NCI-H2227 treated with DMSO at 0.1 percent for 48 hours (cell line): ENCODE measurements at regions not wholly inside any gene's neighbourhood (a gene's known extent, or its start where the extent isn't known, plus 50 kb on each side); places are given as distances from the start of the nearest gene placed in this dataset.
"Not testable (repeated sequence)": the region's sequence is repeated elsewhere in the genome, so short reads cannot be mapped to it uniquely, and the experiment has no call there.

ENCODE experiments used
- DNase-seq: peaks from one replicate; lab custom pipeline; 2025; lab: John Stamatoyannopoulos, UW

- no peak for DNase-seq
Measured at GRCh38 chr7:25598765-25599164, 370.5 kb upstream of the NPVF start.

GRCh38 chr7:25600262-25600920 is 372.1 kb upstream of the NPVF start:
- DNase-seq: no peak

- not testable (repeated sequence) for DNase-seq
Measured at GRCh38 chr7:25602730-25603426, 374.6 kb upstream of the NPVF start.

GRCh38 chr7:25603427-25603740 is 375.1 kb upstream of the NPVF start:
- DNase-seq: not testable (repeated sequence)

- no peak for DNase-seq
Measured at GRCh38 chr7:25611196-25611595, 382.9 kb upstream of the NPVF start.

- no peak for DNase-seq
Measured at GRCh38 chr7:25613912-25614311, 385.6 kb upstream of the NPVF start.

- no peak for DNase-seq
Measured at GRCh38 chr7:25614415-25614814, 386.1 kb upstream of the NPVF start.

GRCh38 chr7:25615003-25615402 is 386.7 kb upstream of the NPVF start:
- DNase-seq: no peak

GRCh38 chr7:25615593-25615992 is 387.3 kb upstream of the NPVF start:
- no peak for DNase-seq

GRCh38 chr7:25617214-25617613 is 388.9 kb upstream of the NPVF start:
- DNase-seq: no peak

GRCh38 chr7:25617673-25618072 is 389.4 kb upstream of the NPVF start:
- DNase-seq: no peak

- DNase-seq: no peak
Measured at GRCh38 chr7:25619381-25619780, 391.1 kb upstream of the NPVF start.

GRCh38 chr7:25619963-25620799 is 391.9 kb upstream of the NPVF start:
- no peak for DNase-seq

GRCh38 chr7:25621993-25622392 is 393.7 kb upstream of the NPVF start:
- DNase-seq: no peak

GRCh38 chr7:25622695-25623094 is 394.4 kb upstream of the NPVF start:
- no peak for DNase-seq

- DNase-seq: no peak
Measured at GRCh38 chr7:25624051-25624450, 395.8 kb upstream of the NPVF start.

GRCh38 chr7:25624833-25625232 is 396.5 kb upstream of the NPVF start:
- DNase-seq: no peak

GRCh38 chr7:25625306-25625992 is 397.2 kb upstream of the NPVF start:
- DNase-seq: no peak

GRCh38 chr7:25626451-25627131 is 398.3 kb upstream of the NPVF start:
- DNase-seq: no peak

GRCh38 chr7:25628446-25628845 is 400.2 kb upstream of the NPVF start:
- DNase-seq: no peak

GRCh38 chr7:25632616-25633015 is 404.3 kb upstream of the NPVF start:
- no peak for DNase-seq
